ENCODE measurements at regions not wholly inside any gene's neighbourhood (a gene's known extent, or its start where the extent isn't known, plus 50 kb on each side); places are given as distances from the start of the nearest gene placed in this dataset.

DNA sequence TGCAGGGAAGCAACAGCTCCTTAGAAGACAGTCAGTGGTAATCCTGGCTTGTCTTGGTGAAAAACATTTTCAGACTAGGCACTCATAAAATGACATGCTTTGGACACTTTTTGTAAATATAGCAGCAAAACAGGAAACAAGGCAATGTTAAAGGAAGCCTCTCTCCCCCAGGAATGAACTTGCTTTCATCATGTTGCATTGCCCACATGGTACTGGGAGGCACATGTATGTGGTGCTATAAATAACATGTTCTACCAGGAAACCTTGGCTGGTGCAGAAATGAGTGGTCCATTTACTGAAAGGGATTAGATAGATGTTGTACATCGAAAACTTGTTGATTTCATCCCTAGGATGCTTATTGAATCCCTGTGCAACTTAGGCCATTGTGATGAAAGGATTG lies 121.4 kb upstream of the RREB1 start:
- CTCF ChIA-PET, result no interaction called here
- 25% methylated on average over 1 of the region's 1 CpG for WGBS (ENCODE audit: low lambda C conversion rate)
- DNase-seq, result no peak
- Histone ChIP-seq H2AFZ (ENCODE audit: low read depth) (no peak overlapping the region), H3K27me3 (ENCODE audit: insufficient read depth) (no peaks in the 10 kb centered on the region), H3K9ac (no peak overlapping the region), H3K36me3 (replicated peaks in 1 of 2; ENCODE audit: control insufficient read depth in 1 of 2, insufficient read depth in 2 of 2, low read length in 1 of 2) (no peaks in the 10 kb centered on the region), H3K4me2 (no peak overlapping the region), H3K9me3 (no peaks in the 10 kb centered on the region), H3K4me1 (ENCODE audit: control insufficient read depth in 1 of 2, insufficient read depth in 2 of 2, low read depth in 1 of 2, low read length in 1 of 2) (no peaks in the 10 kb centered on the region), H3K79me2 (ENCODE audit: insufficient read depth) (no peaks in the 10 kb centered on the region), H3K4me3 (ENCODE audit: low read depth in 2 of 2, low read length in 1 of 2) (no peak overlapping the region), H3K9me2 (no peaks in the 10 kb centered on the region), H3K27ac (ENCODE audit: low read depth in 2 of 2, low read length in 1 of 2) (no peak overlapping the region), H4K20me1 (ENCODE audit: insufficient read depth) (no peaks in the 10 kb centered on the region), H3F3A (replicated peaks; ENCODE audit: insufficient read depth) (no peaks in the 10 kb centered on the region)
- TF ChIP-seq, protein P1, sequence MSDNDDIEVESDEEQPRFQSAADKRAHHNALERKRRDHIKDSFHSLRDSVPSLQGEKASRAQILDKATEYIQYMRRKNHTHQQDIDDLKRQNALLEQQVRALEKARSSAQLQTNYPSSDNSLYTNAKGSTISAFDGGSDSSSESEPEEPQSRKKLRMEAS (IDR thresholded peaks at IDR 0.05; ENCODE audit: low read depth), result no peak
- no peak for TF ChIP-seq YY1 (IDR thresholded peaks at IDR 0.05; ENCODE audit: low read depth)
- TF ChIP-seq FOSL2 (IDR thresholded peaks at IDR 0.05; ENCODE audit: borderline replicate concordance, low read depth), result no peak
- TF ChIP-seq, protein P2, sequence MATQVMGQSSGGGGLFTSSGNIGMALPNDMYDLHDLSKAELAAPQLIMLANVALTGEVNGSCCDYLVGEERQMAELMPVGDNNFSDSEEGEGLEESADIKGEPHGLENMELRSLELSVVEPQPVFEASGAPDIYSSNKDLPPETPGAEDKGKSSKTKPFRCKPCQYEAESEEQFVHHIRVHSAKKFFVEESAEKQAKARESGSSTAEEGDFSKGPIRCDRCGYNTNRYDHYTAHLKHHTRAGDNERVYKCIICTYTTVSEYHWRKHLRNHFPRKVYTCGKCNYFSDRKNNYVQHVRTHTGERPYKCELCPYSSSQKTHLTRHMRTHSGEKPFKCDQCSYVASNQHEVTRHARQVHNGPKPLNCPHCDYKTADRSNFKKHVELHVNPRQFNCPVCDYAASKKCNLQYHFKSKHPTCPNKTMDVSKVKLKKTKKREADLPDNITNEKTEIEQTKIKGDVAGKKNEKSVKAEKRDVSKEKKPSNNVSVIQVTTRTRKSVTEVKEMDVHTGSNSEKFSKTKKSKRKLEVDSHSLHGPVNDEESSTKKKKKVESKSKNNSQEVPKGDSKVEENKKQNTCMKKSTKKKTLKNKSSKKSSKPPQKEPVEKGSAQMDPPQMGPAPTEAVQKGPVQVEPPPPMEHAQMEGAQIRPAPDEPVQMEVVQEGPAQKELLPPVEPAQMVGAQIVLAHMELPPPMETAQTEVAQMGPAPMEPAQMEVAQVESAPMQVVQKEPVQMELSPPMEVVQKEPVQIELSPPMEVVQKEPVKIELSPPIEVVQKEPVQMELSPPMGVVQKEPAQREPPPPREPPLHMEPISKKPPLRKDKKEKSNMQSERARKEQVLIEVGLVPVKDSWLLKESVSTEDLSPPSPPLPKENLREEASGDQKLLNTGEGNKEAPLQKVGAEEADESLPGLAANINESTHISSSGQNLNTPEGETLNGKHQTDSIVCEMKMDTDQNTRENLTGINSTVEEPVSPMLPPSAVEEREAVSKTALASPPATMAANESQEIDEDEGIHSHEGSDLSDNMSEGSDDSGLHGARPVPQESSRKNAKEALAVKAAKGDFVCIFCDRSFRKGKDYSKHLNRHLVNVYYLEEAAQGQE (IDR thresholded peaks at IDR 0.05; ENCODE audit: low read depth, low read length), result no peak
- TF ChIP-seq NRF1 (IDR thresholded peaks at IDR 0.05; ENCODE audit: low read depth, low read length), result no peak
- TF ChIP-seq NFIC (IDR thresholded peaks at IDR 0.05; ENCODE audit: borderline replicate concordance), result no peak
- TF ChIP-seq, protein P3, sequence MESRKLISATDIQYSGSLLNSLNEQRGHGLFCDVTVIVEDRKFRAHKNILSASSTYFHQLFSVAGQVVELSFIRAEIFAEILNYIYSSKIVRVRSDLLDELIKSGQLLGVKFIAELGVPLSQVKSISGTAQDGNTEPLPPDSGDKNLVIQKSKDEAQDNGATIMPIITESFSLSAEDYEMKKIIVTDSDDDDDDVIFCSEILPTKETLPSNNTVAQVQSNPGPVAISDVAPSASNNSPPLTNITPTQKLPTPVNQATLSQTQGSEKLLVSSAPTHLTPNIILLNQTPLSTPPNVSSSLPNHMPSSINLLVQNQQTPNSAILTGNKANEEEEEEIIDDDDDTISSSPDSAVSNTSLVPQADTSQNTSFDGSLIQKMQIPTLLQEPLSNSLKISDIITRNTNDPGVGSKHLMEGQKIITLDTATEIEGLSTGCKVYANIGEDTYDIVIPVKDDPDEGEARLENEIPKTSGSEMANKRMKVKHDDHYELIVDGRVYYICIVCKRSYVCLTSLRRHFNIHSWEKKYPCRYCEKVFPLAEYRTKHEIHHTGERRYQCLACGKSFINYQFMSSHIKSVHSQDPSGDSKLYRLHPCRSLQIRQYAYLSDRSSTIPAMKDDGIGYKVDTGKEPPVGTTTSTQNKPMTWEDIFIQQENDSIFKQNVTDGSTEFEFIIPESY (IDR thresholded peaks at IDR 0.05; ENCODE audit: borderline replicate concordance, low read depth), result no peak
- no peak for TF ChIP-seq TAF1 (IDR thresholded peaks at IDR 0.05; ENCODE audit: borderline replicate concordance, low read depth, low read length)
- no peak for TF ChIP-seq RFX5 (IDR thresholded peaks at IDR 0.05; ENCODE audit: low read length)
- TF ChIP-seq MXI1 (IDR thresholded peaks at IDR 0.05; ENCODE audit: low read depth, low read length), result no peak
- TF ChIP-seq, protein P4, sequence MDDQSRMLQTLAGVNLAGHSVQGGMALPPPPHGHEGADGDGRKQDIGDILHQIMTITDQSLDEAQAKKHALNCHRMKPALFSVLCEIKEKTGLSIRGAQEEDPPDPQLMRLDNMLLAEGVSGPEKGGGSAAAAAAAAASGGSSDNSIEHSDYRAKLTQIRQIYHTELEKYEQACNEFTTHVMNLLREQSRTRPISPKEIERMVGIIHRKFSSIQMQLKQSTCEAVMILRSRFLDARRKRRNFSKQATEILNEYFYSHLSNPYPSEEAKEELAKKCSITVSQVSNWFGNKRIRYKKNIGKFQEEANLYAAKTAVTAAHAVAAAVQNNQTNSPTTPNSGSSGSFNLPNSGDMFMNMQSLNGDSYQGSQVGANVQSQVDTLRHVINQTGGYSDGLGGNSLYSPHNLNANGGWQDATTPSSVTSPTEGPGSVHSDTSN (IDR thresholded peaks at IDR 0.05), result no peak
- TF ChIP-seq FOXM1 (IDR thresholded peaks at IDR 0.05; ENCODE audit: low read depth), result no peak
- no peak for TF ChIP-seq CHD2 (IDR thresholded peaks at IDR 0.05; ENCODE audit: low read length, partially characterized antibody)
- POLR2A ChIA-PET, result no interaction called here

Measured in SK-N-SH (cell line).